ENCODE measurements at regions not wholly inside any gene's neighbourhood (a gene's known extent, or its start where the extent isn't known, plus 50 kb on each side); places are given as distances from the start of the nearest gene placed in this dataset.

- TF ChIP-seq POLR2A (IDR thresholded peaks at IDR 0.05) (no peak), CTCF (IDR thresholded peaks at IDR 0.05) (no peak), POLR2AphosphoS5 (IDR thresholded peaks at IDR 0.05) (no peak), EP300 (IDR thresholded peaks at IDR 0.05; ENCODE audit: low read depth) (no peak)
Observed at GRCh38 chr13:37473035-37473434, 125.5 kb downstream of the POSTN start.
